ENCODE measurements at regions not wholly inside any gene's neighbourhood (a gene's known extent, or its start where the extent isn't known, plus 50 kb on each side); places are given as distances from the start of the nearest gene placed in this dataset.

DNA sequence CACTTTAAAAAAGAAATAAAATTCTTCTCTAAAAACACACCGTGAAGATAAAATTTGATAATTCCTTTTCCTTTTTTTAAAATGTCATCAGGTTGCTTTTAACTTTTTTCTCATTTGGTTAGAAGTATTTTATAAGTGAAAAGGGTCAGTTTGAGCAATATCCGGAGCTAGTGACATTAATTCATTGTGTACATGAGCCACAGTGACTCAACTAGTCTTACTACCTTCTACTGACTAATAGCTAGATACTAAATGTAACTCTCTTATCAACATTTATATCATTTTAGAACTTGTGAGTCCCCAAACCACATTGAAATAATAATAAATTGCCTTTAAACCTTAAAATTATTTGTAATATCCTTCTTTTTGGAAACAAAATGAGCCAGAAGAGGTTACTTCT, 101.2 kb upstream of the ZBTB20 start:
- Histone ChIP-seq H3K4me3 (no peak overlapping the region), H3K4me1 (no peaks in the 10 kb centered on the region), H3K9me3 (no peaks in the 10 kb centered on the region), H3K36me3 (no peaks in the 10 kb centered on the region), H3K27me3 (no peaks in the 10 kb centered on the region), H3K27ac (no peak overlapping the region)
- intact Hi-C loops (cut with DNase I), result no loop called here
- ATAC-seq (no peak), DNase-seq (no peak)
- TF ChIP-seq, protein P1, sequence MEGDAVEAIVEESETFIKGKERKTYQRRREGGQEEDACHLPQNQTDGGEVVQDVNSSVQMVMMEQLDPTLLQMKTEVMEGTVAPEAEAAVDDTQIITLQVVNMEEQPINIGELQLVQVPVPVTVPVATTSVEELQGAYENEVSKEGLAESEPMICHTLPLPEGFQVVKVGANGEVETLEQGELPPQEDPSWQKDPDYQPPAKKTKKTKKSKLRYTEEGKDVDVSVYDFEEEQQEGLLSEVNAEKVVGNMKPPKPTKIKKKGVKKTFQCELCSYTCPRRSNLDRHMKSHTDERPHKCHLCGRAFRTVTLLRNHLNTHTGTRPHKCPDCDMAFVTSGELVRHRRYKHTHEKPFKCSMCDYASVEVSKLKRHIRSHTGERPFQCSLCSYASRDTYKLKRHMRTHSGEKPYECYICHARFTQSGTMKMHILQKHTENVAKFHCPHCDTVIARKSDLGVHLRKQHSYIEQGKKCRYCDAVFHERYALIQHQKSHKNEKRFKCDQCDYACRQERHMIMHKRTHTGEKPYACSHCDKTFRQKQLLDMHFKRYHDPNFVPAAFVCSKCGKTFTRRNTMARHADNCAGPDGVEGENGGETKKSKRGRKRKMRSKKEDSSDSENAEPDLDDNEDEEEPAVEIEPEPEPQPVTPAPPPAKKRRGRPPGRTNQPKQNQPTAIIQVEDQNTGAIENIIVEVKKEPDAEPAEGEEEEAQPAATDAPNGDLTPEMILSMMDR (IDR thresholded peaks at IDR 0.05), result no peak

DNA sequence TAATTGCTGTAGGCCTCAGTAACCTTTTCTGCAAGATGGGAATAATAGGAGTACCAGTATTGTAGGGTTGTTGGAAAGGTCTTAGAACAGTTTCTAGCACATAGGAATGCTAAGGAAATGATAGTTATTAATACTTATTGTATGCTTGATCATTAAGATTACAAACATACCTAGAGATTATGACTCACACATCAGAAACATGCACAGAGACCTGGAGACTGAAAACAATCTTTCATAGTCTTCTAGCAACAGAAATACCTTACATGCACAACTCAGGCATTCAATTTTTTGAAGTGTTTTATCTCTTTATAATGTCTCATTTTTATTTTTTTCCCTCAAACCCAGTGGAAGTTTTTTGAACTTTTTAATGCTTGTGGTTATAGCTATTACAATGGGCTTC, 104.4 kb upstream of the ZBTB20 start:
- no peaks in the 10 kb centered on the region for H3K9me3 ChIP-seq
- intact Hi-C loops (cut with DNase I), result no loop called here
- H3K4me1 ChIP-seq, result no peaks in the 10 kb centered on the region
- no peak for DNase-seq
- H3K4me3 ChIP-seq, result no peak overlapping the region
- H3K27me3 ChIP-seq, result no peaks in the 10 kb centered on the region
- no peak overlapping the region for H3K27ac ChIP-seq
- no peaks in the 10 kb centered on the region for H3K36me3 ChIP-seq
- TF ChIP-seq, protein P1 (IDR thresholded peaks at IDR 0.05), result no peak
- no peak for ATAC-seq

DNA sequence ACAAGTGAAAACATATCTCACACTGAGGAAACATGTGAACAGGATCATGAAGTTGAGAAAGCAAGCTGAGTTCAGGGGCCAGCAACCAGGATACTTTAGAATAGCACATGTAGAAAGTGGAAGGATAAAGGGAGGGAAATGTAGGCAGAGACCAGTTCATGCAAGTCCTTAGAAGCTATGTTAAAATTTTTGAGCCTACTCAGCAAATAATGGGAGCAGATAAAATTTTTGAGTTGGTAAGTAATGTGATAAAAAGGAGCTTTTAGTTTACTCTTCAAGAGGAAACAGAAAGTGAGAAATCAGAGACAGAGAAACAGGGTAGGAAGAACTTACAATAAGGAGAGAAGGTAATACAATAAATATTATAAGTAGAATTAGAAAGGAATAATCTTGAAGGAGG, 105.6 kb upstream of the ZBTB20 start:
- no peak overlapping the region for H3K4me3 ChIP-seq
- DNase-seq (no peak), ATAC-seq (no peak)
- H3K9me3 ChIP-seq, result peaks cover 0 to 5% of the 10 kb centered on the region in 2 donors
- TF ChIP-seq, protein P1 (IDR thresholded peaks at IDR 0.05), result no peak
- no peak overlapping the region for H3K27ac ChIP-seq
- no peaks in the 10 kb centered on the region for H3K4me1 ChIP-seq
- H3K36me3 ChIP-seq, result no peaks in the 10 kb centered on the region
- H3K27me3 ChIP-seq, result no peaks in the 10 kb centered on the region
- intact Hi-C loops (cut with DNase I), result no loop called here

DNA sequence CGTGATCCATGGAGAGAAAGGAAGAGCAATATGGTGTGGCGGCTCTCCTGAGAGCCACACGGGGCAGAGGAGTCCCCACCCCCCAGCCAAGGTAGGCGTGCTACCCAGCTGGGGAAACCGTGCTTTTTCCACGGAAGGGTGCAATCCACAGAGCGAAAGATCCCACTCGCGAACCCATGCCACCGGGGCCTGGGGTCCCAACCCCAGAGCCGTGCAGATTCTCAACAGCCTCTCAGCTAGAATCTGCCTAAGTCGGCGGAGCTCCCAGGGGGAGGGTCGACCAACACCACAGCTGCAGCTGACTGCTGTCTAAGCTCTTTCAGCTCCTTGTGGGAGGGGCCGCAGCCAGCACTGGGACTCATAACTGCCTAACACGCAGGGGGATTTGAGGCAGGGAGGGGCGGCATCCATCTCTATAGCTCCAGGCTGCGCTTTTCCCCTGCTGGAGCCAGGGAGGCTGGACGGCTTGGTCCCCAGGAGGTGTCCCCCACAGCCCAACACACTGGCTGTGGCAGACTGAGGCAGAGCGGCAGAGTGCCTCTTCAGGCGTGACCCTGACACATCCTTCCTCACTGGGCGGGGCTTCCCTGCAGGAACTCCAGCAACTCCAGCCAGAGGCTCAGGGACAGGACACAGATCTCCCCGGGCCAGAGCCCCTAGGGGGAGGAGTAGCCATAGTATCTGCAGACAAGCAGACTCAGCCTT, 107.6 kb upstream of the ZBTB20 start:
- ATAC-seq (no peak), DNase-seq (peak in 1 of 4 donors; percentile 59)
- H3K9me3 ChIP-seq, result peaks cover 0 to 12% of the 10 kb centered on the region in 2 donors
- TF ChIP-seq, protein P1 (IDR thresholded peaks at IDR 0.05), result no peak
- H3K4me3 ChIP-seq, result no peak overlapping the region
- H3K36me3 ChIP-seq, result no peaks in the 10 kb centered on the region
- no peaks in the 10 kb centered on the region for H3K27me3 ChIP-seq
- intact Hi-C loops (cut with DNase I), result no loop called here
- no peak overlapping the region for H3K27ac ChIP-seq
- no peaks in the 10 kb centered on the region for H3K4me1 ChIP-seq

DNA sequence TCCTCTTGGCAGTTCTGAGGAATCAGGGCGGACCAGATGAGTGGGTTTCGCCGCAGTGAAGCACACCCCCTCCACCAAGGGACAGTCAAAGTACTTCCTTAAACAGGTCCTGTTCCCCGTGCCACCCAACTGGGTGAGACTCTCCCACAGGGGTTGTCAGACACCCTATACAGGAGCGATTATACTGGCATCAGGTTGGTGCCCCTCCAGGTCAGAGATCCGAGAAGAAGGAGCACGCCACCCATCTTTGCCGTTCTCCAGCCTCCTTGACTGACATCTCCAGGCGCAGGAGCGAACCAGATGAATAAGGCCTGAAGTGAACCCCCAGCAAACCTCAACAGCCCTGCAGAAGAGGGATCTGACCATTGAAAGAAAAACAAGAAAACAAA, 108.1 kb upstream of the ZBTB20 start:
- Histone ChIP-seq H3K4me1 (no peaks in the 10 kb centered on the region), H3K9me3 (peaks cover 0 to 12% of the 10 kb centered on the region in 2 donors), H3K36me3 (no peaks in the 10 kb centered on the region), H3K27me3 (no peaks in the 10 kb centered on the region), H3K27ac (no peak overlapping the region), H3K4me3 (no peak overlapping the region)
- intact Hi-C loops (cut with DNase I), result no loop called here
- TF ChIP-seq, protein P1 (IDR thresholded peaks at IDR 0.05), result no peak
- no peak for ATAC-seq
- DNase-seq, result no peak
